Spleen (tissue), 11 donors: ENCODE measurements at regions not wholly inside any gene's neighbourhood (a gene's known extent, or its start where the extent isn't known, plus 50 kb on each side); places are given as distances from the start of the nearest gene placed in this dataset.
A peak's percentile ranks its signal among the peaks of the same experiment; 100 is the strongest.

ENCODE experiments used
- DNase-seq: peaks from one replicate; pipeline ENCODE4 v3.0.0-alpha.2; 2020
- H3K27ac ChIP-seq, 8 donors: fragments of 200-600 bp; sonication (generic) in 7 of 8; 1 replicate in 4 of 8; 2 replicates in 4 of 8; pipeline versions ENCODE4 v1.5.0 to v1.8.0; 2016 to 2021; ENCODE audit warnings: inconsistent platforms in 4 of 8, mild to moderate bottlenecking in 4 of 8, moderate library complexity in 1 of 8
- H3K27me3 ChIP-seq, 7 donors: fragments of 200-600 bp; sonication (generic) in 6 of 7; replicated peaks in 1 of 7; 1 replicate in 4 of 7; 2 replicates in 3 of 7; pipeline versions ENCODE4 v1.5.0 to v1.8.0; 2016 to 2021; ENCODE audit warnings: inconsistent platforms in 3 of 7, mild to moderate bottlenecking in 1 of 7
- H3K36me3 ChIP-seq, 6 donors: fragments of 200-600 bp; sonication (generic) in 5 of 6; 1 replicate in 4 of 6; 2 replicates in 2 of 6; pipeline versions ENCODE4 v1.5.0 to v1.8.0; 2016 to 2021; ENCODE audit warnings: inconsistent platforms in 2 of 6
- H3K4me1 ChIP-seq, 6 donors: fragments of 200-600 bp; sonication (generic) in 5 of 6; 1 replicate in 3 of 6; 2 replicates in 3 of 6; pipeline versions ENCODE4 v1.5.0 to v1.8.0; 2016 to 2021; ENCODE audit warnings: inconsistent platforms in 3 of 6
- H3K4me3 ChIP-seq, 8 donors: fragments of 200-600 bp; sonication (generic) in 7 of 8; 1 replicate in 4 of 8; 2 replicates in 4 of 8; pipeline versions ENCODE4 v1.5.0 to v1.8.0; 2016 to 2021; ENCODE audit warnings: inconsistent platforms in 4 of 8, mild to moderate bottlenecking in 4 of 8, moderate library complexity in 2 of 8
- H3K9me3 ChIP-seq, 8 donors: fragments of 200-600 bp; sonication (generic) in 7 of 8; 1 replicate in 4 of 8; 2 replicates in 4 of 8; pipeline versions ENCODE4 v1.5.0 to v1.8.0; 2016 to 2021; ENCODE audit warnings: inconsistent platforms in 4 of 8
- CTCF ChIP-seq, 11 experiments: fragments of 200-600 bp in 7 of 11; fragments of 450-650 bp in 4 of 11; sonication (generic) in 4 of 11; IDR thresholded peaks in 8 of 11; conservative IDR thresholded peaks in 3 of 11; 1 replicate in 7 of 11; 2 replicates in 4 of 11; pipeline versions ENCODE4 v1.4.0 to v1.8.0; 2016 to 2021; ENCODE audit warnings: antibody characterized with exemption in 11 of 11, inconsistent platforms in 4 of 11, mild to moderate bottlenecking in 1 of 11
- POLR2A ChIP-seq, 3 donors: fragments of 450-650 bp; IDR thresholded peaks; one replicate each; pipeline ENCODE4 v1.5.1; 2017; ENCODE audit warnings: antibody characterized with exemption in 3 of 3, mild to moderate bottlenecking in 1 of 3
- POLR2AphosphoS5 ChIP-seq, 3 donors: sonication (generic); formaldehyde crosslinking; IDR thresholded peaks; one replicate each; pipeline ENCODE4 v1.5.1; 2017; ENCODE audit warnings: antibody characterized with exemption in 3 of 3
- WGBS, 5 donors: extraction: QIAGEN DNeasy Blood & Tissue Kit in 3 of 5; methylation state at CpG; one replicate each; pipeline versions ENCODE4 v1.1.5 to v1.1.7; 2013 to 2018; 5-methylcytosine and 5-hydroxymethylcytosine counted together
- intact Hi-C: fragments of 100-400 bp; cut with DNase I; formaldehyde crosslinking; loops from one replicate; pipeline ENCODE4 v1.15.0; 2023; ENCODE audit warnings: low total_unique reads
- donor health status: healthy with polysubstance abuse.
- donor health status: DM: no; HTN: no; CAD: no; lungs with moderate emphysema.
- donor health status: DM: no; HTN: no; CAD: no.
- donor health status: Bipolar disorder and iron deficiency.
- donor health status: healthy.
- donor health status: DM: no; HTN: no; CAD: no.
- donor health status: DM: yes; HTN: yes; CAD: no.

GRCh38 chrX:120021927-120022326, 55.6 kb downstream of the RHOXF2B start:
- 36 to 63% (median 42%) methylated on average over 1 to 3 of the region's 3 CpGs for WGBS, 5 donors
- Histone ChIP-seq H3K4me3 (no peak overlapping the region), H3K4me1 (no peaks in the 10 kb centered on the region), H3K27ac (no peak overlapping the region), H3K9me3 (no peaks in the 10 kb centered on the region), H3K27me3 (peaks cover 0 to 28% (median 7%) of the 10 kb centered on the region in 7 donors), H3K36me3 (no peaks in the 10 kb centered on the region)
- no peak for DNase-seq
- no peak for TF ChIP-seq CTCF (IDR thresholded peaks at IDR 0.05 in 8 of 11, conservative IDR thresholded peaks at IDR 0.05 in 3 of 11)
- no peak for TF ChIP-seq POLR2AphosphoS5 (IDR thresholded peaks at IDR 0.05)
- TF ChIP-seq POLR2A (IDR thresholded peaks at IDR 0.05), result no peak
- intact Hi-C loops, result no loop called here

GRCh38 chrX:120020305-120020704, 57.2 kb downstream of the RHOXF2B start:
- H3K9me3 ChIP-seq, result no peaks in the 10 kb centered on the region
- intact Hi-C loops, result no loop called here
- H3K4me3 ChIP-seq, result no peak overlapping the region
- H3K4me1 ChIP-seq, result peaks cover 0 to 12% (median 9%) of the 10 kb centered on the region in 6 donors
- no peak overlapping the region for H3K27ac ChIP-seq
- H3K27me3 ChIP-seq, result peaks cover 0 to 44% (median 22%) of the 10 kb centered on the region in 7 donors
- no peak for DNase-seq
- 57 to 77% (median 64%) methylated on average over 4 of the region's 4 CpGs for WGBS, 5 donors
- no peak for TF ChIP-seq CTCF (IDR thresholded peaks at IDR 0.05 in 8 of 11, conservative IDR thresholded peaks at IDR 0.05 in 3 of 11)
- no peak for TF ChIP-seq POLR2A (IDR thresholded peaks at IDR 0.05)
- no peaks in the 10 kb centered on the region for H3K36me3 ChIP-seq

- Histone ChIP-seq H3K36me3 (no peaks in the 10 kb centered on the region), H3K9me3 (no peaks in the 10 kb centered on the region), H3K27me3 (peaks cover 0 to 69% (median 31%) of the 10 kb centered on the region in 7 donors), H3K4me1 (peaks cover 0 to 19% (median 15%) of the 10 kb centered on the region in 6 donors), H3K27ac (no peak overlapping the region), H3K4me3 (peak overlapping the region in 4 of 8 donors; percentile 17 to 63 (median 27))
- 5 to 43% (median 9%) methylated on average over 10 to 11 of the region's 11 CpGs for WGBS, 5 donors
- intact Hi-C loops, result no loop called here
- TF ChIP-seq POLR2A (IDR thresholded peaks at IDR 0.05) (no peak), POLR2AphosphoS5 (IDR thresholded peaks at IDR 0.05) (no peak), CTCF (IDR thresholded peaks at IDR 0.05 in 8 of 11, conservative IDR thresholded peaks at IDR 0.05 in 3 of 11) (no peak)
- no peak for DNase-seq
Observed at GRCh38 chrX:120016068-120016441, 61.4 kb downstream of the RHOXF2B start.

- no peak overlapping the region for H3K27ac ChIP-seq
- intact Hi-C loops, result no loop called here
- no peak for TF ChIP-seq POLR2A (IDR thresholded peaks at IDR 0.05)
- peak in 1 of 11 experiments; percentile 11 for TF ChIP-seq CTCF (IDR thresholded peaks at IDR 0.05 in 8 of 11, conservative IDR thresholded peaks at IDR 0.05 in 3 of 11)
- WGBS, 5 donors, result 0 to 32% (median 2%) methylated on average over 29 to 58 of the region's 58 CpGs
- no peaks in the 10 kb centered on the region for H3K36me3 ChIP-seq
- H3K4me1 ChIP-seq, result peaks cover 0 to 19% (median 15%) of the 10 kb centered on the region in 6 donors
- H3K27me3 ChIP-seq, result peaks cover 0 to 75% (median 31%) of the 10 kb centered on the region in 7 donors
- H3K9me3 ChIP-seq, result no peaks in the 10 kb centered on the region
- peak overlapping the region in 5 of 8 donors; percentile 19 to 63 (median 22) for H3K4me3 ChIP-seq
- no peak for DNase-seq
Observed at GRCh38 chrX:120015145-120016067, 62.1 kb downstream of the RHOXF2B start.
